NCI-H774 (cell line): ENCODE measurements at regions not wholly inside any gene's neighbourhood (a gene's known extent, or its start where the extent isn't known, plus 50 kb on each side); places are given as distances from the start of the nearest gene placed in this dataset.

Experiments used
- DNase-seq: peaks from one replicate; lab custom pipeline; 2025; lab: John Stamatoyannopoulos, UW

GRCh38 chr15:91559066-91559465 lies 294.4 kb upstream of the SLCO3A1 start:
- no peak for DNase-seq

- DNase-seq, result no peak
Observed at GRCh38 chr15:91561371-91562100, 292.0 kb upstream of the SLCO3A1 start.

- DNase-seq, result no peak
Observed at GRCh38 chr15:91562698-91563097, 290.8 kb upstream of the SLCO3A1 start.

- DNase-seq, result no peak
Observed at GRCh38 chr15:91564631-91565030, 288.9 kb upstream of the SLCO3A1 start.

GRCh38 chr15:91566141-91566540 lies 287.4 kb upstream of the SLCO3A1 start:
- DNase-seq, result no peak

- DNase-seq, result no peak
Observed at GRCh38 chr15:91568036-91568435, 285.5 kb upstream of the SLCO3A1 start.

GRCh38 chr15:91572110-91572509 lies 281.4 kb upstream of the SLCO3A1 start:
- peak; percentile 81 for DNase-seq

- DNase-seq, result no peak
Observed at GRCh38 chr15:91576096-91576495, 277.4 kb upstream of the SLCO3A1 start.

- no peak for DNase-seq
Observed at GRCh38 chr15:91578511-91578910, 275.0 kb upstream of the SLCO3A1 start.

GRCh38 chr15:91584895-91585294 lies 268.6 kb upstream of the SLCO3A1 start:
- DNase-seq, result no peak

- DNase-seq, result no peak
Observed at GRCh38 chr15:91586560-91586959, 266.9 kb upstream of the SLCO3A1 start.

- DNase-seq, result no peak
Observed at GRCh38 chr15:91589360-91589759, 264.1 kb upstream of the SLCO3A1 start.

GRCh38 chr15:91592567-91592966 lies 260.9 kb upstream of the SLCO3A1 start:
- DNase-seq, result no peak

- DNase-seq, result no peak
Observed at GRCh38 chr15:91593067-91593466, 260.4 kb upstream of the SLCO3A1 start.

- no peak for DNase-seq
Observed at GRCh38 chr15:91593653-91594052, 259.9 kb upstream of the SLCO3A1 start.

- DNase-seq, result no peak
Observed at GRCh38 chr15:91599261-91599660, 254.2 kb upstream of the SLCO3A1 start.

- DNase-seq, result peak; percentile 47
Observed at GRCh38 chr15:91603384-91604080, 250.0 kb upstream of the SLCO3A1 start.

GRCh38 chr15:91604122-91604521 lies 249.4 kb upstream of the SLCO3A1 start:
- DNase-seq, result no peak

GRCh38 chr15:91605576-91605975 lies 247.9 kb upstream of the SLCO3A1 start:
- no peak for DNase-seq

- DNase-seq, result no peak
Observed at GRCh38 chr15:91609231-91609630, 244.3 kb upstream of the SLCO3A1 start.

GRCh38 chr15:91609966-91610365 lies 243.5 kb upstream of the SLCO3A1 start:
- DNase-seq, result no peak

- no peak for DNase-seq
Observed at GRCh38 chr15:91611561-91612323, 241.8 kb upstream of the SLCO3A1 start.

- no peak for DNase-seq
Observed at GRCh38 chr15:91620229-91620628, 233.3 kb upstream of the SLCO3A1 start.
